ENCODE measurements at regions not wholly inside any gene's neighbourhood (a gene's known extent, or its start where the extent isn't known, plus 50 kb on each side); places are given as distances from the start of the nearest gene placed in this dataset.

DNA sequence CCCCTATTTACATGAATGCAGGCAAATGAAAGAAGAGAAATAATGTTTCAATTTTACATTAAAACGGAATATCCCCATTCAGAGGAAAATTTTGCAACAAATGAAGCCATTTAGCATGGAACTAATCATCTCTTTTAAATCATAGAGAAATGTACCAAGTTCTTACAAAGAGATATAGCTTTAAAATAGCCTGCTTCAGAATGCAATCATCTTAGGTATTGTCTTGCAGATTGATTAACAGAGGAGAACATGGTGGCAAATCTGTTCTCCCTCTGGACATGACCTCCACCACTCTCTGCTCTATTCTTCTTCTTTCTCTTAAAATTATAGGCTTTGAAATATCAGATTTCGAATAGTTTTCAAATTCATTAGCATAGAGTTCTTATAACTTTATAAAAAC, 155.7 kb upstream of the DTNBP1 start:
- TF ChIP-seq FOXM1 (IDR thresholded peaks at IDR 0.05; ENCODE audit: borderline replicate concordance) (no peak), SP1 (IDR thresholded peaks at IDR 0.05) (no peak), TARDBP (IDR thresholded peaks at IDR 0.05) (no peak), L3MBTL2 (conservative IDR thresholded peaks at IDR 0.05) (no peak), NFRKB (IDR thresholded peaks at IDR 0.05) (no peak), ELF4 (IDR thresholded peaks at IDR 0.05) (no peak)

Data from HEK293T (cell line).